Cardiac muscle cell (in vitro differentiated cells and primary cell): ENCODE measurements at regions not wholly inside any gene's neighbourhood (a gene's known extent, or its start where the extent isn't known, plus 50 kb on each side); places are given as distances from the start of the nearest gene placed in this dataset.

ENCODE experiments used
- DNase-seq, 2 donors: peaks; one replicate each; pipeline versions ENCODE4 v3.0.0 to v3.0.0-alpha.2; 2010 to 2017; ENCODE audit warnings: low read depth in 1 of 2, low spot score in 1 of 2
- H3K27ac ChIP-seq: fragments of 200-600 bp; sonication (generic); 2 replicates; pipeline ENCODE4 v1.5.1; 2016
- H3K27me3 ChIP-seq: fragments of 200-600 bp; sonication (generic); 2 replicates; pipeline ENCODE4 v1.6.0; 2016; ENCODE audit warnings: control low read depth
- H3K36me3 ChIP-seq: fragments of 200-600 bp; sonication (generic); 2 replicates; pipeline ENCODE4 v1.5.1; 2016; ENCODE audit warnings: control low read depth
- H3K4me1 ChIP-seq: fragments of 200-600 bp; sonication (generic); 2 replicates; pipeline ENCODE4 v1.8.1; 2017; ENCODE audit warnings: low read depth, mild to moderate bottlenecking, mixed run types
- H3K4me3 ChIP-seq: fragments of 200-600 bp; sonication (generic); 2 replicates; pipeline ENCODE4 v1.5.1; 2016; ENCODE audit warnings: mild to moderate bottlenecking
- H3K9me3 ChIP-seq: fragments of 200-600 bp; sonication (generic); 2 replicates; pipeline ENCODE4 v1.5.1; 2017; ENCODE audit warnings: low read depth, mild to moderate bottlenecking, control low read depth
- TF ChIP-seq, protein P1 (sequence below): IDR thresholded peaks from 2 replicates; pipeline ENCODE4 v1.5.1; 2012; ENCODE audit warnings: low read depth, mild to moderate bottlenecking, low read length

DNA sequence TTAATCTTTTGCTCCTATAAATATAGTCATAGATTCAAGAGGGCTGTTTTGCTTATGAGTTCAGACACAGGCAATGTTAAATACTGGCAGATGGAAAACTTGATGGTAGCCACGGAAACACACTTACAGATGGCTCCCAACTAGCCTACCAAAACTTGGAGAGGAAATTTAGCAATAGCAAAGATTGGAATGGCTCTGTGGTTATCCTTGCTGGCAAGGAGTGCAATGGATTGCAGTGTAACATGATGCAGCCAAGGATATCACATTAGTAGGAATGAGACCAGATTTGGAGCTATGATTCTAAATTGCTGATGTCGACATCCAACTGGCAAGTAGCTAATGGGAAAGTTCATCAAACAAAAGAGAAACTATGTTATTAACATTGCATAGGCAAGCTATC, 791.0 kb upstream of the DIAPH2 start:
- Histone ChIP-seq H3K4me3 (no peak overlapping the region), H3K4me1 (peaks cover 14% of the 10 kb centered on the region), H3K9me3 (no peaks in the 10 kb centered on the region), H3K27me3 (no peaks in the 10 kb centered on the region), H3K27ac (no peak overlapping the region), H3K36me3 (no peaks in the 10 kb centered on the region)
- TF ChIP-seq, protein P1, sequence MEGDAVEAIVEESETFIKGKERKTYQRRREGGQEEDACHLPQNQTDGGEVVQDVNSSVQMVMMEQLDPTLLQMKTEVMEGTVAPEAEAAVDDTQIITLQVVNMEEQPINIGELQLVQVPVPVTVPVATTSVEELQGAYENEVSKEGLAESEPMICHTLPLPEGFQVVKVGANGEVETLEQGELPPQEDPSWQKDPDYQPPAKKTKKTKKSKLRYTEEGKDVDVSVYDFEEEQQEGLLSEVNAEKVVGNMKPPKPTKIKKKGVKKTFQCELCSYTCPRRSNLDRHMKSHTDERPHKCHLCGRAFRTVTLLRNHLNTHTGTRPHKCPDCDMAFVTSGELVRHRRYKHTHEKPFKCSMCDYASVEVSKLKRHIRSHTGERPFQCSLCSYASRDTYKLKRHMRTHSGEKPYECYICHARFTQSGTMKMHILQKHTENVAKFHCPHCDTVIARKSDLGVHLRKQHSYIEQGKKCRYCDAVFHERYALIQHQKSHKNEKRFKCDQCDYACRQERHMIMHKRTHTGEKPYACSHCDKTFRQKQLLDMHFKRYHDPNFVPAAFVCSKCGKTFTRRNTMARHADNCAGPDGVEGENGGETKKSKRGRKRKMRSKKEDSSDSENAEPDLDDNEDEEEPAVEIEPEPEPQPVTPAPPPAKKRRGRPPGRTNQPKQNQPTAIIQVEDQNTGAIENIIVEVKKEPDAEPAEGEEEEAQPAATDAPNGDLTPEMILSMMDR: no peak
- peak in 1 of 2 donors; percentile 90 for DNase-seq

- peak; percentile 36 to 41 for DNase-seq
- H3K27ac ChIP-seq: peak overlapping the region; percentile 27
- H3K27me3 ChIP-seq: no peaks in the 10 kb centered on the region
- H3K9me3 ChIP-seq: no peaks in the 10 kb centered on the region
- no peak overlapping the region for H3K4me3 ChIP-seq
- no peaks in the 10 kb centered on the region for H3K36me3 ChIP-seq
- H3K4me1 ChIP-seq: peaks cover 12% of the 10 kb centered on the region
- TF ChIP-seq, protein P1: no peak
Measured at GRCh38 chrX:95903490-95903889, 781.2 kb upstream of the DIAPH2 start.

DNA sequence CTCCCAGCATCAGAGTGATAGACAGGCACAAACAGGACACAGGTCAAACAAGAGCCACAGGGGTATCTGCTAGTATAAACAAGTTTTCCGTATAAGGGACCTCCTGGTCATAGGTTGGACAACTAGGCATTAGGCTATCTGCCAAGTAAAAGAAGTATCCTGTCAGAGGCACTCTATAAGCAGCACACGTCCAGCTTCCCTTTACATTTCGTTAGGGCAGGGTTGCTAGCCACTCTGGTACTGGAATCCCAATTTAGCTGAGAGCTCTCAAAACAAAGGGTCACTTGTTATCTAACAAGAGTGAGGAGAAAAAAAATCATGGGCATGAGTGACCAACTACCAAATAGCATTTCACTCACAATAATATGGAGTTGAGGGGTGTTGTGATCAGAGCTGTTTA, 780.7 kb upstream of the DIAPH2 start:
- H3K36me3 ChIP-seq: no peaks in the 10 kb centered on the region
- TF ChIP-seq, protein P1: no peak
- H3K9me3 ChIP-seq: no peaks in the 10 kb centered on the region
- no peak overlapping the region for H3K4me3 ChIP-seq
- peak in 1 of 2 donors; percentile 50 for DNase-seq
- H3K4me1 ChIP-seq: peaks cover 12% of the 10 kb centered on the region
- peak overlapping the region; percentile 27 for H3K27ac ChIP-seq
- H3K27me3 ChIP-seq: no peaks in the 10 kb centered on the region

DNA sequence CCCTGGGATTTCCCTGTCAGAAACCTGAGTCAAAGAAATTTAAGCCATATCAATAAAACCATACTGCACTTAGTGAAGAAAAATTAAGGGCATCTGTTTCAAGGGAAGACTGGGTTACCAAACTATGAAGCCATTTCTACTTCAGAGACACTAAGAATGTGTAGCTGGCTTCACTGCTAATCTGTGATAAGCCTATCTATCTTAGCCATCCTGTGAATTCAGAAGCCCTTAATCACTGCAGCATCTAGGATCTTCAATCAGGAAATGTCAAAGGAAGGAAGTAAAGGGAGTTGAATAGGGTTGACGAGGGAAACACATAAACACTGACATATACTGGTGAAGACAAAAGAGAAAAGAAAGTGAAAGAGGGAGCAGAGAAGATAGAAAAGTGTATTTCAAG, 777.6 kb upstream of the DIAPH2 start:
- DNase-seq: no peak
- H3K4me3 ChIP-seq: no peak overlapping the region
- H3K9me3 ChIP-seq: no peaks in the 10 kb centered on the region
- TF ChIP-seq, protein P1: no peak
- H3K27ac ChIP-seq: no peak overlapping the region
- peaks cover 12% of the 10 kb centered on the region for H3K4me1 ChIP-seq
- H3K27me3 ChIP-seq: no peaks in the 10 kb centered on the region
- no peaks in the 10 kb centered on the region for H3K36me3 ChIP-seq

DNA sequence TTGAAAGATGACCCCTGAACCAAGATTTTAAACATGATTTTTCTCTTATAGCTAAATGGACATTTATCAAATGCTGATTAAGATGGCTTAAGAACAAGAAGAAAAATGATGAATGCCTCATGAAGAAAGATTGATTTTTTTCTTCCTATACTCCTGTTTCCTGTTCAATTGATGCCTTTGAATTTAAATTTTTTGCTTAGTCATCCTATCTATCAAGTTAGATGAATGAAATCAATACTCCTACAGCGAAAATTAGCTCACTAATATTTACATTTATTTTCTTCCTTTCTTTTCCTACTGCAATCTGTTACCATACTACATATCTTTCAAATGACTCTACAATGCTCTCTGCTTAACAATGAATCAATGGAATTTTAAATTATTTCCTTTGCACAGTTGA, 773.6 kb upstream of the DIAPH2 start:
- Histone ChIP-seq H3K4me3 (no peak overlapping the region), H3K27me3 (no peaks in the 10 kb centered on the region), H3K27ac (no peak overlapping the region), H3K9me3 (no peaks in the 10 kb centered on the region), H3K4me1 (no peaks in the 10 kb centered on the region), H3K36me3 (no peaks in the 10 kb centered on the region)
- TF ChIP-seq, protein P1: no peak
- no peak for DNase-seq

- TF ChIP-seq, protein P1: no peak
- no peak overlapping the region for H3K4me3 ChIP-seq
- H3K27me3 ChIP-seq: no peaks in the 10 kb centered on the region
Measured at GRCh38 chrX:95919605-95920004, 765.0 kb upstream of the DIAPH2 start.

More at GRCh38 chrX:95919605-95920004, 765.0 kb upstream of the DIAPH2 start:
- H3K36me3 ChIP-seq: no peaks in the 10 kb centered on the region
- no peak for DNase-seq
- no peak overlapping the region for H3K27ac ChIP-seq
- no peaks in the 10 kb centered on the region for H3K4me1 ChIP-seq
- no peaks in the 10 kb centered on the region for H3K9me3 ChIP-seq
